ENCODE measurements at regions not wholly inside any gene's neighbourhood (a gene's known extent, or its start where the extent isn't known, plus 50 kb on each side); places are given as distances from the start of the nearest gene placed in this dataset.

- Histone ChIP-seq H3K27me3 (ENCODE audit: insufficient read depth, low read length) (no peaks in the 10 kb centered on the region), H3K9me3 (ENCODE audit: low read length) (no peaks in the 10 kb centered on the region), H2AFZ (ENCODE audit: low read length) (no peak overlapping the region), H3K9ac (ENCODE audit: low read length) (no peak overlapping the region), H3K4me2 (ENCODE audit: low read length) (no peak overlapping the region), H3K4me1 (ENCODE audit: insufficient read depth, low read length, severe bottlenecking) (no peaks in the 10 kb centered on the region), H3K36me3 (ENCODE audit: insufficient read depth, low read length) (no peaks in the 10 kb centered on the region), H3K9me2 (ENCODE audit: low read depth, low read length) (no peaks in the 10 kb centered on the region), H3F3A (ENCODE audit: insufficient read depth, low read length) (no peaks in the 10 kb centered on the region), H3K4me3 (ENCODE audit: low read depth, low read length, poor library complexity, severe bottlenecking) (no peak overlapping the region), H3K79me2 (ENCODE audit: insufficient read depth, low read length) (no peaks in the 10 kb centered on the region), H3K27ac (ENCODE audit: low read depth, low read length, poor library complexity, severe bottlenecking) (no peak overlapping the region), H4K20me1 (ENCODE audit: insufficient read depth, low read length) (no peaks in the 10 kb centered on the region)
- TF ChIP-seq CTCF (IDR thresholded peaks at IDR 0.05; ENCODE audit: low read length) (no peak), EZH2 (IDR thresholded peaks at IDR 0.05; ENCODE audit: borderline replicate concordance, low read length) (no peak)
These were observed 114.8 kb upstream of the MAP9 start for GRCh38 chr4:155491336-155492120.

- H3K4me3 ChIP-seq (ENCODE audit: low read depth, low read length, poor library complexity, severe bottlenecking): no peak overlapping the region
- no peaks in the 10 kb centered on the region for H3F3A ChIP-seq (ENCODE audit: insufficient read depth, low read length)
- no peaks in the 10 kb centered on the region for H3K4me1 ChIP-seq (ENCODE audit: insufficient read depth, low read length, severe bottlenecking)
- H3K9me2 ChIP-seq (ENCODE audit: low read depth, low read length): no peaks in the 10 kb centered on the region
- no peaks in the 10 kb centered on the region for H4K20me1 ChIP-seq (ENCODE audit: insufficient read depth, low read length)
- no peaks in the 10 kb centered on the region for H3K36me3 ChIP-seq (ENCODE audit: insufficient read depth, low read length)
- H3K27ac ChIP-seq (ENCODE audit: low read depth, low read length, poor library complexity, severe bottlenecking): no peak overlapping the region
- H2AFZ ChIP-seq (ENCODE audit: low read length): no peak overlapping the region
- H3K9me3 ChIP-seq (ENCODE audit: low read length): no peaks in the 10 kb centered on the region
- no peak overlapping the region for H3K4me2 ChIP-seq (ENCODE audit: low read length)
- H3K27me3 ChIP-seq (ENCODE audit: insufficient read depth, low read length): no peaks in the 10 kb centered on the region
- no peak overlapping the region for H3K9ac ChIP-seq (ENCODE audit: low read length)
- TF ChIP-seq CTCF (IDR thresholded peaks at IDR 0.05; ENCODE audit: low read length): no peak
- no peak for TF ChIP-seq EZH2 (IDR thresholded peaks at IDR 0.05; ENCODE audit: borderline replicate concordance, low read length)
- no peaks in the 10 kb centered on the region for H3K79me2 ChIP-seq (ENCODE audit: insufficient read depth, low read length)
These were observed 112.5 kb upstream of the MAP9 start for GRCh38 chr4:155489271-155489670.

- H3K9ac ChIP-seq (ENCODE audit: low read length): no peak overlapping the region
- no peaks in the 10 kb centered on the region for H3K36me3 ChIP-seq (ENCODE audit: insufficient read depth, low read length)
- no peaks in the 10 kb centered on the region for H3K79me2 ChIP-seq (ENCODE audit: insufficient read depth, low read length)
- no peaks in the 10 kb centered on the region for H3K27me3 ChIP-seq (ENCODE audit: insufficient read depth, low read length)
- no peaks in the 10 kb centered on the region for H3K9me3 ChIP-seq (ENCODE audit: low read length)
- H3K4me2 ChIP-seq (ENCODE audit: low read length): no peak overlapping the region
- H3K4me1 ChIP-seq (ENCODE audit: insufficient read depth, low read length, severe bottlenecking): no peaks in the 10 kb centered on the region
- no peak for TF ChIP-seq CTCF (IDR thresholded peaks at IDR 0.05; ENCODE audit: low read length)
- no peak for TF ChIP-seq EZH2 (IDR thresholded peaks at IDR 0.05; ENCODE audit: borderline replicate concordance, low read length)
- H4K20me1 ChIP-seq (ENCODE audit: insufficient read depth, low read length): no peaks in the 10 kb centered on the region
- no peaks in the 10 kb centered on the region for H3F3A ChIP-seq (ENCODE audit: insufficient read depth, low read length)
- no peak overlapping the region for H3K4me3 ChIP-seq (ENCODE audit: low read depth, low read length, poor library complexity, severe bottlenecking)
- no peak overlapping the region for H3K27ac ChIP-seq (ENCODE audit: low read depth, low read length, poor library complexity, severe bottlenecking)
- H2AFZ ChIP-seq (ENCODE audit: low read length): no peak overlapping the region
- H3K9me2 ChIP-seq (ENCODE audit: low read depth, low read length): no peaks in the 10 kb centered on the region
These were observed 111.9 kb upstream of the MAP9 start for GRCh38 chr4:155488691-155489090.

Data from OCI-LY1 (cell line).